Activated CD4-positive, alpha-beta memory T cell treated with anti-CD3 and anti-CD28 coated beads for 36 hours (primary cell): ENCODE measurements at regions not wholly inside any gene's neighbourhood (a gene's known extent, or its start where the extent isn't known, plus 50 kb on each side); places are given as distances from the start of the nearest gene placed in this dataset.

Source experiments
- CTCF ChIA-PET: fragments of 350-600 bp; sonication (Branson Sonifier 250); formaldehyde crosslinking; loops from one replicate; lab custom pipeline; 2021; ENCODE audit warnings: antibody characterized with exemption, inconsistent platforms; lab: Charles Lee
- POLR2A ChIA-PET: fragments of 350-600 bp; sonication (Branson Sonifier 250); formaldehyde crosslinking; loops from one replicate; lab custom pipeline; 2021; ENCODE audit warnings: antibody characterized with exemption; lab: Charles Lee
- DNase-seq: peaks from one replicate; pipeline ENCODE4 v3.0.0-alpha.2; 2020
- H3K27ac Mint-ChIP-seq: one replicate; pipeline ENCODE4 v1.8.0; 2021; ENCODE audit warnings: mixed read lengths
- H3K27me3 Mint-ChIP-seq: one replicate; pipeline ENCODE4 v1.8.0; 2021; ENCODE audit warnings: mixed read lengths
- H3K36me3 Mint-ChIP-seq: one replicate; pipeline ENCODE4 v1.8.0; 2021; ENCODE audit warnings: mixed read lengths
- H3K4me1 Mint-ChIP-seq: one replicate; pipeline ENCODE4 v1.8.0; 2021; ENCODE audit warnings: low read depth, mixed read lengths
- H3K4me3 Mint-ChIP-seq: one replicate; pipeline ENCODE4 v1.8.0; 2021; ENCODE audit warnings: mild to moderate bottlenecking, mixed read lengths
- H3K9me3 Mint-ChIP-seq: one replicate; pipeline ENCODE4 v1.8.0; 2021; ENCODE audit warnings: mixed read lengths
- intact Hi-C: fragments of 100-400 bp; cut with micrococcal nuclease; formaldehyde crosslinking; loops from one replicate; pipeline ENCODE4 v1.15.1; 2023

GRCh38 chr15:69600556-69601085 is 148.0 kb downstream of the RPLP1 start:
- H3K4me3 Mint-ChIP-seq, result no peak overlapping the region
- H3K9me3 Mint-ChIP-seq, result no peaks in the 10 kb centered on the region
- ChIA-PET POLR2A (no interaction called here), CTCF (no interaction called here)
- intact Hi-C loops, result no loop called here
- DNase-seq, result no peak
- H3K27ac Mint-ChIP-seq, result no peak overlapping the region
- H3K4me1 Mint-ChIP-seq, result no peaks in the 10 kb centered on the region
- peaks cover 4% of the 10 kb centered on the region for H3K27me3 Mint-ChIP-seq
- no peaks in the 10 kb centered on the region for H3K36me3 Mint-ChIP-seq

- Mint-ChIP-seq H3K36me3 (no peaks in the 10 kb centered on the region), H3K27me3 (peaks cover 3% of the 10 kb centered on the region), H3K27ac (no peak overlapping the region), H3K4me3 (no peak overlapping the region), H3K4me1 (peaks cover 6% of the 10 kb centered on the region), H3K9me3 (no peaks in the 10 kb centered on the region)
- CTCF ChIA-PET, result no interaction called here
- DNase-seq, result no peak
- POLR2A ChIA-PET, result no interaction called here
- intact Hi-C loops, result no loop called here
These were observed 149.3 kb downstream of the RPLP1 start for GRCh38 chr15:69601711-69602504.

GRCh38 chr15:69602921-69603320 is 150.3 kb downstream of the RPLP1 start:
- Mint-ChIP-seq H3K36me3 (no peaks in the 10 kb centered on the region), H3K4me1 (peaks cover 6% of the 10 kb centered on the region), H3K27me3 (peaks cover 3% of the 10 kb centered on the region), H3K4me3 (no peak overlapping the region), H3K27ac (no peak overlapping the region), H3K9me3 (no peaks in the 10 kb centered on the region)
- ChIA-PET POLR2A (no interaction called here), CTCF (no interaction called here)
- intact Hi-C loops, result no loop called here
- no peak for DNase-seq

- CTCF ChIA-PET, result interaction anchor here (1.2 kb wide), 1 partner anchor 65 kb away, joined by 3 read pairs; no protein-coding TSS in a partner anchor
- Mint-ChIP-seq H3K9me3 (no peaks in the 10 kb centered on the region), H3K27ac (no peak overlapping the region), H3K36me3 (no peaks in the 10 kb centered on the region), H3K4me3 (no peak overlapping the region), H3K27me3 (peaks cover under 1% of the 10 kb centered on the region), H3K4me1 (peaks cover 6% of the 10 kb centered on the region)
- intact Hi-C loops, result no loop called here
- no peak for DNase-seq
- POLR2A ChIA-PET, result no interaction called here
These were observed 150.9 kb downstream of the RPLP1 start for GRCh38 chr15:69603369-69604071.

GRCh38 chr15:69604072-69604411 is 151.4 kb downstream of the RPLP1 start:
- Mint-ChIP-seq H3K27me3 (no peaks in the 10 kb centered on the region), H3K4me1 (peaks cover 7% of the 10 kb centered on the region), H3K27ac (no peak overlapping the region), H3K36me3 (no peaks in the 10 kb centered on the region), H3K4me3 (no peak overlapping the region), H3K9me3 (no peaks in the 10 kb centered on the region)
- POLR2A ChIA-PET, result no interaction called here
- CTCF ChIA-PET, result interaction anchor here (1.2 kb wide), 1 partner anchor 65 kb away, joined by 3 read pairs; no protein-coding TSS in a partner anchor
- intact Hi-C loops, result no loop called here
- no peak for DNase-seq

DNA sequence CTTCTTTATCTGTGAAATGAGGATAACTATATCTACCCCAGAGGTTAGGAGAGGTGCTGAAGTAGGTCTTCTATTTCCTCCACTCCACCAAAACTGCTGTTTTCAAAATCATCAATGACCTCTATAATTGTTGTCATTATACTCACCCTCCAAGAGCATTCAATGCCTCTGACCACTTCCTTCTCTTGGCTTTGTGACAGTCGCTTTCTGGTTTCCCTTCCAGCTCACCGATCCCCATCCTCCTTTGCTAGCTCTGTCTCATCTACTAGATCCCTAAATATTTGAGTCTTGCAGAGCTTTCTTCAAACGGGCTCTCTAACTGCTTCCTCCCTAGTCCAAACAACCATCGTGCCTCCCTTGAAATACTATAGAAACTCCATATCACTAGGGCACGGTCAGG is 153.5 kb downstream of the RPLP1 start:
- no peaks in the 10 kb centered on the region for H3K36me3 Mint-ChIP-seq
- CTCF ChIA-PET, result interaction anchor here (1.0 kb wide), 1 partner anchor 31 kb away, joined by 4 read pairs; no protein-coding TSS in a partner anchor
- peaks cover 2% of the 10 kb centered on the region for H3K27me3 Mint-ChIP-seq
- no peak overlapping the region for H3K27ac Mint-ChIP-seq
- POLR2A ChIA-PET, result interaction anchor here (0.6 kb wide), 1 partner anchor 302 kb away, joined by 3 read pairs; no protein-coding TSS in a partner anchor
- H3K9me3 Mint-ChIP-seq, result no peaks in the 10 kb centered on the region
- intact Hi-C loops, result no loop called here
- DNase-seq, result no peak
- H3K4me3 Mint-ChIP-seq, result no peak overlapping the region
- peaks cover 9% of the 10 kb centered on the region for H3K4me1 Mint-ChIP-seq

GRCh38 chr15:69606921-69607500 is 154.4 kb downstream of the RPLP1 start:
- Mint-ChIP-seq H3K36me3 (no peaks in the 10 kb centered on the region), H3K27ac (no peak overlapping the region), H3K9me3 (no peaks in the 10 kb centered on the region), H3K27me3 (peaks cover 2% of the 10 kb centered on the region), H3K4me3 (no peak overlapping the region), H3K4me1 (peaks cover 9% of the 10 kb centered on the region)
- no peak for DNase-seq
- CTCF ChIA-PET, result interaction anchor here (1.1 kb wide), 1 partner anchor 30 kb away, joined by 3 read pairs; no protein-coding TSS in a partner anchor
- POLR2A ChIA-PET, result no interaction called here
- intact Hi-C loops, result no loop called here

- Mint-ChIP-seq H3K27me3 (peaks cover 2% of the 10 kb centered on the region), H3K9me3 (no peaks in the 10 kb centered on the region), H3K27ac (no peak overlapping the region), H3K4me1 (peaks cover 9% of the 10 kb centered on the region), H3K4me3 (no peak overlapping the region), H3K36me3 (no peaks in the 10 kb centered on the region)
- intact Hi-C loops, result no loop called here
- ChIA-PET POLR2A (no interaction called here), CTCF (no interaction called here)
- no peak for DNase-seq
These were observed 156.0 kb downstream of the RPLP1 start for GRCh38 chr15:69608661-69609060.

- Mint-ChIP-seq H3K27ac (no peak overlapping the region), H3K36me3 (no peaks in the 10 kb centered on the region), H3K9me3 (no peaks in the 10 kb centered on the region), H3K4me3 (no peak overlapping the region), H3K4me1 (peaks cover 9% of the 10 kb centered on the region), H3K27me3 (peaks cover 2% of the 10 kb centered on the region)
- intact Hi-C loops, result no loop called here
- DNase-seq, result no peak
- ChIA-PET CTCF (interaction anchor here (0.7 kb wide), 1 partner anchor 131 kb away, joined by 3 read pairs; no protein-coding TSS in a partner anchor), POLR2A (no interaction called here)
These were observed 156.6 kb downstream of the RPLP1 start for GRCh38 chr15:69609176-69609575.

- H3K9me3 Mint-ChIP-seq, result no peaks in the 10 kb centered on the region
- H3K27ac Mint-ChIP-seq, result no peak overlapping the region
- DNase-seq, result no peak
- intact Hi-C loops, result no loop called here
- no peaks in the 10 kb centered on the region for H3K36me3 Mint-ChIP-seq
- ChIA-PET CTCF (interaction anchor here (0.7 kb wide), 1 partner anchor 132 kb away, joined by 3 read pairs; no protein-coding TSS in a partner anchor), POLR2A (no interaction called here)
- no peak overlapping the region for H3K4me3 Mint-ChIP-seq
- peaks cover 9% of the 10 kb centered on the region for H3K4me1 Mint-ChIP-seq
- H3K27me3 Mint-ChIP-seq, result peaks cover 2% of the 10 kb centered on the region
These were observed 157.2 kb downstream of the RPLP1 start for GRCh38 chr15:69609776-69610175.

GRCh38 chr15:69610277-69610676 is 157.7 kb downstream of the RPLP1 start:
- Mint-ChIP-seq H3K36me3 (no peaks in the 10 kb centered on the region), H3K27ac (no peak overlapping the region), H3K4me3 (no peak overlapping the region), H3K9me3 (no peaks in the 10 kb centered on the region), H3K27me3 (peaks cover 2% of the 10 kb centered on the region), H3K4me1 (peaks cover 9% of the 10 kb centered on the region)
- DNase-seq, result no peak
- ChIA-PET CTCF (no interaction called here), POLR2A (no interaction called here)
- intact Hi-C loops, result no loop called here

DNA sequence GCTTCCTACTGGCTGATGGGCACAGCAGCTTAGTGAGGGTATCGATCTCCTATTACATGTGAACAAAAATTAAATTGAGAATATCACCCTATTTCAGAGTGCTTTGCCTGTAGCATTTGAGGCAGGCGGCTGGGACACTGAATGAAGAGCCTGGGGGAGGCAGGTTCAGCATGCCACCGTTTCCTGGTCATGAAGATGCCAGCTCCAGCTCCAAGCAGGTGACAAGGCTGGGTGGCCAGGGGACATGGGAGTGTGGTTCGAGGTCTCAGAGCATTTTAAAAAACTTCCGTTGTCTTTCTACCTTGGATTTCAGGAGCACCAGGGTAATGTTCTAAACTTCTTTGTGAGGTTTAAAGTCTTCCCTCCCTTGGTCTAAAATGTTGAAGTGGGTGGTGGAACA is 158.2 kb downstream of the RPLP1 start:
- no peak for DNase-seq
- no peak overlapping the region for H3K27ac Mint-ChIP-seq
- H3K36me3 Mint-ChIP-seq, result no peaks in the 10 kb centered on the region
- peaks cover 8% of the 10 kb centered on the region for H3K4me1 Mint-ChIP-seq
- no peak overlapping the region for H3K4me3 Mint-ChIP-seq
- POLR2A ChIA-PET, result no interaction called here
- no peaks in the 10 kb centered on the region for H3K9me3 Mint-ChIP-seq
- CTCF ChIA-PET, result no interaction called here
- intact Hi-C loops, result no loop called here
- peaks cover 2% of the 10 kb centered on the region for H3K27me3 Mint-ChIP-seq
